HFFc6 (cell line): ENCODE measurements at regions not wholly inside any gene's neighbourhood (a gene's known extent, or its start where the extent isn't known, plus 50 kb on each side); places are given as distances from the start of the nearest gene placed in this dataset.

Source experiments
- DNase-seq: peaks from one replicate; pipeline ENCODE4 v3.0.0-alpha.2; 2018
- H3K27ac Mint-ChIP-seq: 2 replicates; pipeline ENCODE4 v1.8.0; 2020; ENCODE audit warnings: mild to moderate bottlenecking, mixed read lengths
- H3K27me3 Mint-ChIP-seq: 2 replicates; pipeline ENCODE4 v1.8.0; 2021; ENCODE audit warnings: mild to moderate bottlenecking, moderate library complexity, mixed read lengths; ENCODE audit not compliant: insufficient read depth
- H3K36me3 Mint-ChIP-seq: 2 replicates; pipeline ENCODE4 v1.8.0; 2021; ENCODE audit warnings: low read depth, mixed read lengths
- H3K4me1 Mint-ChIP-seq: 2 replicates; pipeline ENCODE4 v1.8.0; 2020; ENCODE audit warnings: low read depth, mixed read lengths
- H3K4me3 Mint-ChIP-seq: 2 replicates; pipeline ENCODE4 v1.8.0; 2020; ENCODE audit warnings: mild to moderate bottlenecking, moderate library complexity, mixed read lengths
- H3K9me3 Mint-ChIP-seq: 2 replicates; pipeline ENCODE4 v1.8.0; 2020; ENCODE audit warnings: mild to moderate bottlenecking, mixed read lengths
- CTCF ChIP-seq: fragments of 200-600 bp; sonication (generic); IDR thresholded peaks from 2 replicates; pipeline ENCODE4 v1.5.0; 2021; ENCODE audit warnings: antibody characterized with exemption, mild to moderate bottlenecking

GRCh38 chr2:122697415-122697814, 942.0 kb downstream of the TSN start:
- no peak overlapping the region for H3K4me3 Mint-ChIP-seq

DNA sequence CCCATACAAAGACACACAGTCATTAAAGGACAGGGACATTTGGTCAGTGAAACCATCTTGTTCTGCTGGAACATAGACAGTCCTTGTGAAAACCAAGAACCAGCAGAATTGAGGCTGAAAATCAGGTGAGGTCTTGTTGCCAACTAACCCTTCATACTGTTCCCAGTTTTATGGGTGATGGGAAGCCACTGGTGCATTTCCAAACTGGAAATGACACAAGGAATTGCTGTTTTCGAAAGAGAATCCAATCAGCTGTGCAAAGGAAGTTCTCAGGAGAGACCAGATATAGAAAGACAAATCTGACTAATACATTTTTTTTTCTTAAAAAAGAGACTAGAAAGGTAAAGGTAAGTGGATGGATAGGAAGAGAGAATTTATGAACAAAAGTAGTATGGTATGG, 948.2 kb downstream of the TSN start:
- H3K4me3 Mint-ChIP-seq: no peak overlapping the region
- no peaks in the 10 kb centered on the region for H3K27me3 Mint-ChIP-seq
- no peaks in the 10 kb centered on the region for H3K4me1 Mint-ChIP-seq
- H3K36me3 Mint-ChIP-seq: no peaks in the 10 kb centered on the region
- DNase-seq: no peak
- H3K27ac Mint-ChIP-seq: no peak overlapping the region
- no peak for TF ChIP-seq CTCF
- peaks cover 15% of the 10 kb centered on the region for H3K9me3 Mint-ChIP-seq

More at GRCh38 chr2:122697415-122697814, 942.0 kb downstream of the TSN start:
- Mint-ChIP-seq H3K4me1 (no peaks in the 10 kb centered on the region), H3K27ac (no peak overlapping the region), H3K27me3 (no peaks in the 10 kb centered on the region), H3K9me3 (peaks cover 7% of the 10 kb centered on the region; the same call in 1 of the 2 replicates), H3K36me3 (no peaks in the 10 kb centered on the region)
- no peak for TF ChIP-seq CTCF
- DNase-seq: no peak

DNA sequence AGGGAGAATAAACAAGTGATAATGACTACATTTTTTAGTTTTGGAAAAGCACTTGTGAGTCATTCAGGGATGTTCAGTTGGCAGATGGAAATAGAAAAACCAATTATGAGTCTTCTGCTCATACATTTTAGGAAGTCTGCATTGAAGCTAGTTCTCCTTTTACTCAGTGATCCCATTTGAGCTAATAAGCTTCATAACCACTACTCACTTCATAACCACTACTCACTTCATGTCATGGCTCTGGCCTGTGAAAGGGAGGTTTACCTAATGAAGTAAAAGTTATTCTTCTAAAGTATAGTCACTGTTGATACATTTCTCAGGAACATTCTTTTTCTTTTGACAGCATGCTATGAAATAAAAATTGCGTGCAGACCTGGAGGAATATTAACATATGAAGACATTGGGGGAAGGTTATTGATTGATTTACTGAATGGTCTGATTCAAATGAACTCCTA, 948.7 kb downstream of the TSN start:
- Mint-ChIP-seq H3K4me3 (no peak overlapping the region), H3K27ac (no peak overlapping the region), H3K9me3 (peaks cover 16% of the 10 kb centered on the region), H3K36me3 (no peaks in the 10 kb centered on the region), H3K4me1 (no peaks in the 10 kb centered on the region), H3K27me3 (no peaks in the 10 kb centered on the region)
- DNase-seq: no peak
- TF ChIP-seq CTCF: no peak

DNA sequence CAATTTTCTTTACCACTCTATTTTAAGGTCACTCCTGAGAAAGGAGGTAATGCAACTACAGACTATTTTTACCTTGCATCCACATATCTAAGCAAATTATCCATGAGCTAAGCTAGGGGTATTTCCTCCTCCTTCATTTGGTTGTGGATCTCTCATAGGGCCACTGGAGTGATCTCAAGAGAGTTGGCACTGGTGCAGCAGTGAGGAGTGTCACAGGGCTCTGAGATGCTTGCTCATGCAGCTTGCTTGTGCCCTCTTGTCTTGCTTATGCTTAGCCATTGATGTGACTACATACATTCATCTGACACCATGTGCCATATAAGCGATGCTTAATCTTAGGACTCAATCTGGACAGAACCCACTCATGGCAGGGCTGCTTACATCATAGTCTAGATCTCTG, 950.3 kb downstream of the TSN start:
- DNase-seq: no peak
- Mint-ChIP-seq H3K27me3 (no peaks in the 10 kb centered on the region; the same call in 1 of the 2 replicates), H3K4me1 (no peaks in the 10 kb centered on the region), H3K4me3 (no peak overlapping the region), H3K9me3 (peaks cover 18% of the 10 kb centered on the region), H3K36me3 (no peaks in the 10 kb centered on the region), H3K27ac (no peak overlapping the region)
- no peak for TF ChIP-seq CTCF

DNA sequence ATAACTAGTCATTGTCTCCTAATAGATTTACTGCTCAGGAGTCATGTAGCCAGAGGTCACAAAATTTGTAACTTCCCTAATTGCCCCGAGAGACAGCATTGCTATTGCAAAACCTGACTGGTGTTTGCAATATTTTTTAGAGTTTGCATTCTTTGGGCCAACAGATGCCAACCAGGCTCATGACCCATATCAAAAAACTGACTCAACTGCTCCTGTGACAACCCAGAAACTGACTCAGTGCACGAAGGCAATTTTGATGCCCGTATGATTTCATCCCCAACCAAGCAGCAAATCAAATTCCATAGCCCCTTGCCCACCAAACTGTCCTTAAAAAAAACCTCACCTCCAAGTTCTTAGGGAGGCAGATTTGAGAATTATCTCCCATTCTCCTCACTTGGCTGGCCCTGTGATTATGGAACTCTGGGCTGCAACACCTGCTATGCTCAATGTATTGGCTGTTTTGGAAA, 951.3 kb downstream of the TSN start:
- Mint-ChIP-seq H3K4me1 (no peaks in the 10 kb centered on the region), H3K27me3 (no peaks in the 10 kb centered on the region; the same call in 1 of the 2 replicates)
- no peak for TF ChIP-seq CTCF

More for the DNA sequence above, 951.3 kb downstream of the TSN start:
- Mint-ChIP-seq H3K27ac (no peak overlapping the region), H3K4me3 (no peak overlapping the region), H3K9me3 (peaks cover 23% of the 10 kb centered on the region), H3K36me3 (no peaks in the 10 kb centered on the region)
- no peak for DNase-seq
